DND-41 (cell line): ENCODE measurements at regions not wholly inside any gene's neighbourhood (a gene's known extent, or its start where the extent isn't known, plus 50 kb on each side); places are given as distances from the start of the nearest gene placed in this dataset.
"Not testable (repeated sequence)": the region's sequence is repeated elsewhere in the genome, so short reads cannot be mapped to it uniquely, and the experiment has no call there.

Experiments used
- CTCF ChIP-seq: IDR thresholded peaks from 2 replicates; pipeline ENCODE4 v1.5.1; 2012; ENCODE audit warnings: borderline replicate concordance, low read length, moderate library complexity, mild to moderate bottlenecking; ENCODE audit not compliant: poor library complexity, severe bottlenecking; ENCODE audit errors: extremely low read depth
- EZH2 ChIP-seq: IDR thresholded peaks from 3 replicates; pipeline ENCODE4 v1.6.1; 2012; ENCODE audit warnings: borderline replicate concordance, low read depth, mild to moderate bottlenecking, moderate library complexity, low read length, inconsistent platforms; ENCODE audit not compliant: severe bottlenecking

GRCh38 chr10:120239695-120240094 is 217.3 kb upstream of the PLPP4 start:
- TF ChIP-seq CTCF, EZH2: not testable (repeated sequence)
